ENCODE measurements at regions not wholly inside any gene's neighbourhood (a gene's known extent, or its start where the extent isn't known, plus 50 kb on each side); places are given as distances from the start of the nearest gene placed in this dataset.

- Histone ChIP-seq H2AFZ (ENCODE audit: low read depth, low read length, poor library complexity, severe bottlenecking) (no peak overlapping the region), H3K79me2 (ENCODE audit: insufficient read depth, low read length) (no peaks in the 10 kb centered on the region), H4K20me1 (ENCODE audit: insufficient read depth) (no peaks in the 10 kb centered on the region), H3K4me1 (ENCODE audit: control insufficient read depth in 1 of 2, insufficient read depth in 2 of 2, low read length in 2 of 2) (no peaks in the 10 kb centered on the region), H3K9ac (ENCODE audit: low read length) (no peak overlapping the region), H3K27ac (ENCODE audit: low read depth, low read length) (no peak overlapping the region), H3K4me2 (ENCODE audit: low read length) (no peak overlapping the region), H3K9me3 (ENCODE audit: control insufficient read depth in 1 of 2, insufficient read depth in 1 of 2, low read depth in 1 of 2, low read length in 2 of 2) (no peaks in the 10 kb centered on the region), H3K27me3 (ENCODE audit: insufficient read depth, low read length) (no peaks in the 10 kb centered on the region), H3K4me3 (replicated peaks in 1 of 2; ENCODE audit: low read depth in 1 of 2, low read length in 2 of 2) (no peak overlapping the region), H3K9me2 (ENCODE audit: insufficient read depth) (no peaks in the 10 kb centered on the region), H3K36me3 (ENCODE audit: control insufficient read depth in 1 of 2, insufficient read depth in 2 of 2, low read length in 2 of 2) (no peaks in the 10 kb centered on the region)
- POLR2A ChIA-PET = no interaction called here
- no peak for DNase-seq (ENCODE audit: low read depth, low spot score)
- no TSS peak for BruUV-seq (replicated peaks)
- RAD21 ChIA-PET (ENCODE audit: low non-redundant PET in 1 of 2, low total read pairs in 2 of 2, uncharacterized antibody in 2 of 2, unreplicated experiment in 2 of 2) = no interaction called here
- CTCF ChIA-PET = no interaction called here
- intact Hi-C loops (cut with micrococcal nuclease) = no loop called here
- TF ChIP-seq ZFX (IDR thresholded peaks at IDR 0.05) (no peak), SIN3A (IDR thresholded peaks at IDR 0.05; ENCODE audit: low read depth) (no peak), TCF7L2 (IDR thresholded peaks at IDR 0.05; ENCODE audit: borderline replicate concordance, extremely low read depth, insufficient read depth, insufficient read length) (no peak), ATF3 (IDR thresholded peaks at IDR 0.05) (no peak), EGR1 (IDR thresholded peaks at IDR 0.05; ENCODE audit: low read depth) (no peak), EZH2 (IDR thresholded peaks at IDR 0.05) (no peak), SRF (IDR thresholded peaks at IDR 0.05; ENCODE audit: low read depth) (no peak), POLR2AphosphoS5 (IDR thresholded peaks at IDR 0.05; ENCODE audit: low read depth, low read length) (no peak), FOSL1 (IDR thresholded peaks at IDR 0.05; ENCODE audit: low read depth) (no peak), JUND (IDR thresholded peaks at IDR 0.05) (no peak), ZNF274 (IDR thresholded peaks at IDR 0.05; ENCODE audit: low read depth, low read length) (no peak), YY1 (IDR thresholded peaks at IDR 0.05; ENCODE audit: extremely low read depth, insufficient replicate concordance, low read depth, low read length) (no peak)
- TF ChIP-seq, protein P1, sequence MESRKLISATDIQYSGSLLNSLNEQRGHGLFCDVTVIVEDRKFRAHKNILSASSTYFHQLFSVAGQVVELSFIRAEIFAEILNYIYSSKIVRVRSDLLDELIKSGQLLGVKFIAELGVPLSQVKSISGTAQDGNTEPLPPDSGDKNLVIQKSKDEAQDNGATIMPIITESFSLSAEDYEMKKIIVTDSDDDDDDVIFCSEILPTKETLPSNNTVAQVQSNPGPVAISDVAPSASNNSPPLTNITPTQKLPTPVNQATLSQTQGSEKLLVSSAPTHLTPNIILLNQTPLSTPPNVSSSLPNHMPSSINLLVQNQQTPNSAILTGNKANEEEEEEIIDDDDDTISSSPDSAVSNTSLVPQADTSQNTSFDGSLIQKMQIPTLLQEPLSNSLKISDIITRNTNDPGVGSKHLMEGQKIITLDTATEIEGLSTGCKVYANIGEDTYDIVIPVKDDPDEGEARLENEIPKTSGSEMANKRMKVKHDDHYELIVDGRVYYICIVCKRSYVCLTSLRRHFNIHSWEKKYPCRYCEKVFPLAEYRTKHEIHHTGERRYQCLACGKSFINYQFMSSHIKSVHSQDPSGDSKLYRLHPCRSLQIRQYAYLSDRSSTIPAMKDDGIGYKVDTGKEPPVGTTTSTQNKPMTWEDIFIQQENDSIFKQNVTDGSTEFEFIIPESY (IDR thresholded peaks at IDR 0.05; ENCODE audit: extremely low read depth, insufficient replicate concordance, low read length) = no peak
- TF ChIP-seq, protein P2, sequence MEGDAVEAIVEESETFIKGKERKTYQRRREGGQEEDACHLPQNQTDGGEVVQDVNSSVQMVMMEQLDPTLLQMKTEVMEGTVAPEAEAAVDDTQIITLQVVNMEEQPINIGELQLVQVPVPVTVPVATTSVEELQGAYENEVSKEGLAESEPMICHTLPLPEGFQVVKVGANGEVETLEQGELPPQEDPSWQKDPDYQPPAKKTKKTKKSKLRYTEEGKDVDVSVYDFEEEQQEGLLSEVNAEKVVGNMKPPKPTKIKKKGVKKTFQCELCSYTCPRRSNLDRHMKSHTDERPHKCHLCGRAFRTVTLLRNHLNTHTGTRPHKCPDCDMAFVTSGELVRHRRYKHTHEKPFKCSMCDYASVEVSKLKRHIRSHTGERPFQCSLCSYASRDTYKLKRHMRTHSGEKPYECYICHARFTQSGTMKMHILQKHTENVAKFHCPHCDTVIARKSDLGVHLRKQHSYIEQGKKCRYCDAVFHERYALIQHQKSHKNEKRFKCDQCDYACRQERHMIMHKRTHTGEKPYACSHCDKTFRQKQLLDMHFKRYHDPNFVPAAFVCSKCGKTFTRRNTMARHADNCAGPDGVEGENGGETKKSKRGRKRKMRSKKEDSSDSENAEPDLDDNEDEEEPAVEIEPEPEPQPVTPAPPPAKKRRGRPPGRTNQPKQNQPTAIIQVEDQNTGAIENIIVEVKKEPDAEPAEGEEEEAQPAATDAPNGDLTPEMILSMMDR (IDR thresholded peaks at IDR 0.05 in 2 of 3, conservative IDR thresholded peaks at IDR 0.05 in 1 of 3; ENCODE audit: borderline replicate concordance in 1 of 3, insufficient read depth in 1 of 3, low read depth in 2 of 3, low read length in 2 of 3) = no peak
- TF ChIP-seq, protein P3, sequence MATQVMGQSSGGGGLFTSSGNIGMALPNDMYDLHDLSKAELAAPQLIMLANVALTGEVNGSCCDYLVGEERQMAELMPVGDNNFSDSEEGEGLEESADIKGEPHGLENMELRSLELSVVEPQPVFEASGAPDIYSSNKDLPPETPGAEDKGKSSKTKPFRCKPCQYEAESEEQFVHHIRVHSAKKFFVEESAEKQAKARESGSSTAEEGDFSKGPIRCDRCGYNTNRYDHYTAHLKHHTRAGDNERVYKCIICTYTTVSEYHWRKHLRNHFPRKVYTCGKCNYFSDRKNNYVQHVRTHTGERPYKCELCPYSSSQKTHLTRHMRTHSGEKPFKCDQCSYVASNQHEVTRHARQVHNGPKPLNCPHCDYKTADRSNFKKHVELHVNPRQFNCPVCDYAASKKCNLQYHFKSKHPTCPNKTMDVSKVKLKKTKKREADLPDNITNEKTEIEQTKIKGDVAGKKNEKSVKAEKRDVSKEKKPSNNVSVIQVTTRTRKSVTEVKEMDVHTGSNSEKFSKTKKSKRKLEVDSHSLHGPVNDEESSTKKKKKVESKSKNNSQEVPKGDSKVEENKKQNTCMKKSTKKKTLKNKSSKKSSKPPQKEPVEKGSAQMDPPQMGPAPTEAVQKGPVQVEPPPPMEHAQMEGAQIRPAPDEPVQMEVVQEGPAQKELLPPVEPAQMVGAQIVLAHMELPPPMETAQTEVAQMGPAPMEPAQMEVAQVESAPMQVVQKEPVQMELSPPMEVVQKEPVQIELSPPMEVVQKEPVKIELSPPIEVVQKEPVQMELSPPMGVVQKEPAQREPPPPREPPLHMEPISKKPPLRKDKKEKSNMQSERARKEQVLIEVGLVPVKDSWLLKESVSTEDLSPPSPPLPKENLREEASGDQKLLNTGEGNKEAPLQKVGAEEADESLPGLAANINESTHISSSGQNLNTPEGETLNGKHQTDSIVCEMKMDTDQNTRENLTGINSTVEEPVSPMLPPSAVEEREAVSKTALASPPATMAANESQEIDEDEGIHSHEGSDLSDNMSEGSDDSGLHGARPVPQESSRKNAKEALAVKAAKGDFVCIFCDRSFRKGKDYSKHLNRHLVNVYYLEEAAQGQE (IDR thresholded peaks at IDR 0.05; ENCODE audit: low read depth) = no peak
- no peak for ATAC-seq
These were observed 278.4 kb downstream of the ATPSCKMT start for GRCh38 chr5:9971301-9971700.
